Medulla oblongata (tissue), 1 donor: ENCODE measurements at regions not wholly inside any gene's neighbourhood (a gene's known extent, or its start where the extent isn't known, plus 50 kb on each side); places are given as distances from the start of the nearest gene placed in this dataset.
A peak's percentile ranks its signal among the peaks of the same experiment; 100 is the strongest.

Experiments
- DNase-seq: peaks from one replicate; pipeline ENCODE4 v3.0.0-alpha.2; 2015; ENCODE audit errors: extremely low spot score

DNA sequence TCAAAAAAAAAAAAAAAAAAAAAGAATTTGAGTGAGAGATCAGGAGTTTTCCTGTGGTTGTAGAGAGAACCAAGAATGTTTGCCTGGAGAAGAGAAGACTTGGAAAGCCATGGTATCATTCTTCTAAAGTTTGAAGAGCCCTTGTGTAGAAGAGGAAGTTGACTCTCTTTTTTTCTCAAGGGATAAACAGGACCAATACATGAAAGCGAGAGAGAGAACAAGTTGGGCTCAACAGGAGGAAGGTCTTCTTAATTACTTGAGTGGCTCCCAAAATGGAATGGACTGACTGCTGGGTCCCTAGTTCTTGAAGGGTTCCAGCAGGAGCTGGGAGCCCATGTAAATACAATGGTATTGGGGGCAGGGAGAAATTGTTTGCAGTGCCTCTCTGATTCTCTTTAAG is 173.3 kb upstream of the ADO start:
- no peak for DNase-seq

DNA sequence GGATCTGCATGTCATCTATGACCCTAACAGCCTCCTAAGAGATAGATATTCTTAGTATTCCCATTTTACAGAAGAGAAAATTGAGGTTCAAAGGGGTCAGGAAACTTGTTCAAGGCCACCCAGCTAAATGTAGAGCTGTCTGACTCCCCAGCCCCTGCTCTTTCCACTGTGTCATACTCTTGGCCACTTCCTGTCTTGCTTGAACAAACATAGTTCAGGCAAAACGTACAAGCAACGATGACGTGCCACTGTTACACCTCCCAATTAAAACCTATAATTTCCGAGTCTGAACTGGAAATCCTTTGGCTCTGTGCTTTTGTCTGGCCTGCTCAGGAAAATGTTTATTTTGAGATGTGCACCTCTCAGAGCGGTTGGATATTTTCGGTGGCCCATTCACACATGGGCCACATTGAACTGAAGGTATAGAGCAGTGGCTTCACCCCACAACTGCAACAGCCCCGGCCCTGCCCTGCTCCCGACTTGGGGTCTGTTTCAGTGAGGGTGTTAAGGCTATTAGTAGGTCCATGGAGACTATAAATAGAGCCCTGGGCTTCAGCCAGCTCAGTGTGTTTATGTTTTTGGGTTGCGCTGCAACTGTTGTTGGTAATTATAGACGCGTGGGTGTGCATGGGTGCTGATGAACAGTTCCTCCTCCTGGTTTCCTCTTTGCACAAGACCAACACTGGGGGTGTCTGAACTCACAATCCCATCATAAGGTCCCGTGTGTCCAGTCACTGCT is 172.3 kb upstream of the ADO start:
- DNase-seq = peak; percentile 72

DNA sequence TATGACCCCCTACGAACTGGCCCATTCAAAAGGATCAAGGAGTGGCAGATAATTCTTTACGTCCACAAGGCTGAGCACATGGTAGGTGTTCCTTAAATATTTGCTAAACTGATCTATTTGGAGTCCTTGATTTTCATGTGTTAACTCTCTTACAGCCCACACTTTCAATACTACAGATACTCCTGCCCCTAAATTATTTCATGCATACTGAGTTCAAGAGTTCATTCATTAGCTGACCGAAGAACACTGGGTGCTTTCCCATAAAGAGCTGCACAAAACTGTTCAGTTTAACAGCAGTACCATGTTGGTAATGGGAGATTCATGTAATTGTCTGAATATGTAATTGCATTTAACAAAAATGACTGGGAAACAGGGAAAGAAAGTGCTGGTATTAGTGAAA is 170.5 kb upstream of the ADO start:
- no peak for DNase-seq

DNA sequence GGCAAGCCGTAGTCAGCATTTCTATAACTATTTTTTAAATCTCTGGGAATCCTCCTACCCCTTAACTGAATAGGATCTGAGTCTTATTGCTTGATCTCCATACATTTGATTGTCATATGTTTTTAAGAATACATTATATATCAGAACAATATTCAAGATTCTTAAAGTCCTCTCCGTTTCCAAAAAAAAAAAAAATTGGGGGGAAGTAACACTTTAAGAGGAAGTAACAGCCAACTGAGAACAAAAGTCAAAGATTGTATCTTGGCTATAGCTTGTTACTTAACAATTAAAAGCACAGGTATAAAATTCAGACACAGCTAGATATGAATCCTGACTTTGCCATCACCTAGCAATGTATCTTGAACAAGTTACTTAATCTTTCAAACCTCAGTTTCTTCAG is 169.9 kb upstream of the ADO start:
- no peak for DNase-seq

DNA sequence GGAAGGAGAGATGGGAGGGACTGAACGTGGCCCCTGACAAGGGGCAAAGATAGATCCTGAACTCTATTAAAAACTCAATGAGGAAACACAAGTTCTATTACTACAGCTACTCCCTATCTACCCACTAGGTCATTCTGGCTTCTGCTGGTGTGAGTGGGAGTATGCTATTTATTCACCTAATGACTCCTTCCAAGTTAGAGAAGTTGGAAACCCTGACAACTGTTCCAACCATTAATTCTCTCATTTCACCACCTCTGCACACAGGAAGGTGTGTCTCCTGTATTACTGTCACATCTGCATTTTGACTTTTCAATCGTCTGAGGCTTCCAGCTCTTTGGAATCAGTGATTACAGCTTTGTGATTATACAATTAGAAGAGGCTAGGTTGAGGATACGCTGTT is 169.4 kb upstream of the ADO start:
- no peak for DNase-seq

DNA sequence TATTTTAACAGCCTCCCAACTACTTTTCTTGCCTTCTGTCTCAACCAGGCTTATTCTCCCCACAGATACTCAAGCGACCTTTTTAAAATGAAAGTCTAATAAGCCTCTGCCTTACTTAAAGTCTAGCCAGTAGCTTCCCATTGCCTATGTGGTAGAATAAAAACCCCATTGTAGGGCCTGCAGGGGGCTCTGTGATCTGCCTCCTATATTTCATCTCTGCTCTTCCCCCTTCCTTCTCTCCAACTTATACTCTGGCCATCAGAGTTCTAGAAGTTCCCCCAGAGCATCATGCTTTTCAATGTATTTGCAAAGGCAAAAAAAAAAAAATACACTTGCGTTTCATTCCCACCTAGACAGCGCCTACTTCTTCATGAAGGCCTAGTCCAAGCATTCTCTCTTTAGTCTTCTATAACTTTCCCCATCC is 167.7 kb upstream of the ADO start:
- no peak for DNase-seq

DNA sequence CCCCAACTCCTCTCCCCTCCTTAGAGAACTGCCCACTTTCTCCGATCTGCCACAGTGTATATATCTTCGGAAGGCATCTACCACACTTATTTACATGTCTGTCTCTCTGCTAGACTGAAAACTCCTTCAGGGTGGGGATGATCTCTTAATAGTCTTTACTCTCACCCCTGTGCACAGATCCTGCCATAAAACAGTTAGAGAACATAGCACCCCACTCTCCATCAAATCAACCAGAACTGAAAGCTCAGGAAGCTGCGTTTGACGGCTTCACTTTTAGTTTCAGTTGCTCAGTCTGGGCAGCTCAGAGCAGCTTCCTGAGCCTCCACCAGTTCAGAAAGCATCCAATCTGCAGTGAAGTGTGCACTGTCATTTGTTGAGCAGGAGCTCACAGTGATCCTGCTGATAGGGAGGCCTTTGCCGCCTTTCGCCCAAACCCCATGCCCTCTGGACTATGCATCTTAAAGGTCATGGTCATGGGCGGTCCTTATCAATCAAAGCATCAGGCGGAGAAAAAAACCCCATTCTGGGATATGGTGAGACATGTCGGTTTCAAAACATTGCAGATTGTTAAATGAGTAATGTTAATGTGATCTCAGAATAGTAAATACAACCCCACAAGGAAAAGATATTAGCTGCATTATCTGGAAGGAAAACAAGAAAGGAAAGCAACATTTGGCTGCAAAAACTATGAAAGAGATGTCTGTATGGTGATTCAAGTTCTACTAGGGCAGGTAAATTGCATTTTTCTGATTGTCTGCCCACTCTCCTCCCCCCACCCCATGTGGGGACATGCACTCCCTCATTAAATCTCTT is 167.1 kb upstream of the ADO start:
- peak; percentile 60 for DNase-seq

DNA sequence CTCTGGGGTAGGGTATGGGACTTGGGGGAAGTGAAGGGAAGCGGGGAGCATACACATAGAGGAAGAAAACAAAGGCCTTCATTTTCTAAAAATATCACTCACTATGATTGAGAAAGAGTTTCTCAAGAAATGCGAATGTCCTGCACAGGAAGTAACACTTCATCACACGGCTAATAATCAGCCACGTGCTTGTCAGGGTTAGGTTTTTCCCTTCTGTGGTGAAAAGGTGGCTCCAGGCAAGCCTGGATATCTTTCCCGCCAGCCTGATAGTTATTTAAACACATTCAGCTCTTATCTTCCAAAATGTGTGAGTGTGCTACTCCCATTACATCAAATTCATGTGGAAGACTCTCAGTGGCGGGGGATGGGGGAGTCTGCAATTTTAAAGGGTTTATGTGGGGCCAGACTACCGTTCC is 166.4 kb upstream of the ADO start:
- DNase-seq = peak; percentile 63

DNA sequence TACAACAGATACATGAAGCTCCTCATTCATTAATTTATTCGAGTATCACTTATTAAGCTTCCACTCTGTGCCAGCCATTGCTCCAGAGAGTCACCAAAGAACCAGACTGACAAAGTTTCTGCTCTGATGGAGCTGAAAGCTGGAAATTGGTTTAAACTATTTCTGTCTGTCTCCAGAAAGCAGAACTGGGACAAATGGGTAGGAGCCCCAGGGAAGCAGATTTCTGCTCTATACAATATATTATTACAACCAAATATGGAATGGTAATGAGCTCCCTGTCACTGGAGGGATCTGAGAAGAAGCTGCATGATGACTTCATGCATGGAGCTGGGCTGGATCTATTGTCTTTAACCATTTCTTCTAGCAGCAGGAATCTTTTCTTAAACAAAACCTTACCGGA is 165.4 kb upstream of the ADO start:
- no peak for DNase-seq

DNA sequence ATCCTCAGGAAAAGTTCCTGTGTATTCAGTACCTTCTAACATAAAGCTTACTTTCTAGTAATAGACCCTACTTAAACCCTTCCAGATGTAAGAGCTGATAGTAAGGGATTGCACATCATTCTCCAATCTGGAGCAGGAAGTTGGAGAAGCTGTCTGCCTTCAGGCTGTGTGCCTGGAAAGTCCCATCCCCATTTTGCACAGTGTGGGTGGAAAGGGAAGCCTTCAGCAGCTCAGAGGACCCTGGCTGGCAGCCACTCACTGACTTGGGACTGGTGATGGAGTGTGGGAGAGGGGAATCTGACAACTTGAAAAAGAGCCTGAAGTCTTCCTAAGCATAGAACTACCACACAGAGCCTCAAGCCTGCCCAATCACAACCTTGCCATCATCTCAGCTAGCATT is 164.1 kb upstream of the ADO start:
- no peak for DNase-seq

DNA sequence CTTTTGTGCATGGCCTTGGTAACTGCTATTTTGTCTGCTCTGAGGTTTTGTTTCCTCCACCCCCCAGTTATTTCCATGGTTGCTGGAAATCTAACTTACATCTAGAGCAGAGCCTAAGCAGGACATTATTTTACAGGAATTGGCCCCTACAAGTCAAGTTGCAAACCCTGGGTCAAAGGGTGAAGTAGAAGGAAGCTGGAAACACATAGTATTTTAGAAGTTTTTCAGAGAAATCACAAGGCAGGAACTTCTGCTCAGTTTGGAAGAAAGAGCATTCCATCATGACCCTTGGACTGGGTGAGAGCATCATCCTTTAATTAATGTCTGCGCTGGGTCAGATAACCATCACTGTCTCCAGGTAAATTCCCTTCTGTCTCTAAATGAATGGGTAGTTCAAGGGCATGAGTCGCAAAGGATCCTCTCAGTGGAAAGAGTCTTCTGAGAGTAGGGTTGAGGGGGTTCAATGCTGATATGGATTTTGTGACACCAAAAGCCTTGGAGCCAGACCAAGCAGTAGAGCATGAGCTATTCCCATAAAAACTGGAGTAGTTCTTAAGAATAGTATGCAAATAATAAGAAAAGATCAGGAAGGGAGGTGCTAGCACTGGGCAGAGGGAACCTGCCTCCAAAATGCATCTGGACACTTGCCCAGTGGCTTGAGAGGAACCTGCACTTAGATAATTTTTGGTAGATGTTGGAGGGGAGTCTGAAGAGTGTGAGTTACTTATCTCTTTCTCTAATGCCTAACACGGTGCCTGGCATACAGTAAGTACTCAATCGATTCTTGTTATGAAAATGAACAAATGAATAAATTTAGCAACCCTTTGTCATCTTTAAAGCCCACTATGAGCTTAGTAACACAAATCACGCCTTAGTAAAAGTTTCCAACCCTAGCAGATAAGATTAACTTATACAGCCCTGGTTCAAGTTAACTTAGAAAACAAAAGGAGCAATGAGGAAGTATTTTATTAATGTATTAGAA is 160.6 kb upstream of the ADO start:
- no peak for DNase-seq

DNA sequence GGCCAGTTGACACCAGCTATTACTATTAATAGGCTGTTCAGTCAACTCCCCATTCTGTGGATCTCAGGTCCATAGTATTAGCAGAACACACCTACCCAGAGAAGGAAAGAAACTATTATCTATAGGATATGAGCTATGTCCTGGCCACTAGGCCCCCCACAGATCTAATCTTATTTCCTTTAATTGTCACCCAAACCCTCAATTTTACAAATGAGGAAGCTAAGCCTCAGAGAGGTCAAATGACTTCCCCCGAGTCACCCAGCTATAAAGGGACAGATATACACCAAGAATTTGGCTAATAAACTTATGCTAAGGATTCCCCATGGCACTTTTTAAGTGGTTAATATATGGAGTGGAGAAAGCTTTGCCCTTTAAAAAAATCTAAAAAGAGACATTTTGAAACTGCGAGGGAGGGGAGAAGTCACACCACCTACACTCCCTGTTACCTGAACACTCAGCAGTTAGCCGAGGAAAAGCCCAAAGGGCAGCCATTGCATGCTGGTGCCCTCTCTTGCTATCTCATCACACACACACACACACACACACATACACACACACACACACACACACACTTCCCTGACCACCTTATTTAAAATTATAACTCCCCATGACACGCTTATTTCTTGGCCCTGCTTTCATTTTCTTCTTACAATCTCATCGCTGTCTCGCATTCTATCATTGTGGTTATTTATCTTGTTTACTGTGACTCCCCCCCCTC is 157.0 kb upstream of the ADO start:
- no peak for DNase-seq

DNA sequence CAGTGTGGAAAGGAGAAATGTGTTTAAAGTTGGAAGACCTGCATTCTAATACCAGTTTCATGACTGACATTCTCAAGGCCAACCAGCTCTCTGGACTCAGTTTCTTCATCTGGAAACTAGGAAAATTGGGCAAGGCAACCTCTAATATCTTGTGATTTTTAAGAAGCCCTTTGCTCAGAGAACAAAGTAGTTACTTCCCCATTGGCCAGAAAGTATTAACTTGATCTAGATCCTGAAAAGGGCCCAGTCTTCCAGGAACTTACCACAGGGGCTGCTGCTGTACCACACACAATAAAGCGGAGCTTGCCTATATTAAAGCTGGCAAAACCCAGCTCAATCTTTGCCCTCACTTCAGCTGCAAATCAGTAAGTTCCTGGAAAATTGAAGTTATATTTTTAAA is 155.6 kb upstream of the ADO start:
- DNase-seq = no peak

DNA sequence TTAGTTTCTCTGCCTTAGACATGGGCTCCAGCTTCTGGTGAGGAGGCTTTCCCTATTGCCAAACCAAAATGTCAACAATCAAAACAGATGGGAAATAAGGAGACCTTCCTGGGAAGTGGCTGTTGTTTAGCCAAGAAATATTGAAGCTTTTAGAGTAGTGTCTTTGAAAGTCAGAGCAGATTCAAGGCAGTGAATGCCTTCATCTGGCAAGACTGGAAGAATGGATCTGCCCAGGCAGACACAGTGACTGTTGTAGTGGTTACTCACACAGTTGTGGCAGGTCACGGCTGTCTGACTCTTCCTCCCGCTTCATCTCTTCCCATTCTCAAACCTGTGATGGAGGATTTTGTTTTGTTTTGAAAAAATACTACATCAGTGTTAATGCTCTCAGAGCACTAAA is 154.1 kb upstream of the ADO start:
- DNase-seq = no peak

DNA sequence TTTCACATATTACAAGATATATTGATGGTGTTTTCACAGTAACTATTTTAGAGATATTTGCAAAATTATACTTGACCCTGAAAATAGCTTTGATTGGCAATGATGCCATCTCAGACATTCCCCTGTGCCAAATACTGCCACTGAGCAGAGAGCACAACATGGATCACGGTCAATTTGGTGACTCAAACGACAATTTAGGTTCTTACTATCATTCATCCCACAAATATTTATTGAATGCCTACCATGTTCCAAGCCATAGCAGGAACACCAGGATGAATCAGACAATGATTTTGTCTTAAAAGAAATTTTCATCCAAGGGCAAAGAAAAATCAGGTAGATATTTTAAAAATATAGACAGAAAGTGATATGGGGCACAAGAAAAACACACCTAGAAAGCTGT is 153.2 kb upstream of the ADO start:
- no peak for DNase-seq

DNA sequence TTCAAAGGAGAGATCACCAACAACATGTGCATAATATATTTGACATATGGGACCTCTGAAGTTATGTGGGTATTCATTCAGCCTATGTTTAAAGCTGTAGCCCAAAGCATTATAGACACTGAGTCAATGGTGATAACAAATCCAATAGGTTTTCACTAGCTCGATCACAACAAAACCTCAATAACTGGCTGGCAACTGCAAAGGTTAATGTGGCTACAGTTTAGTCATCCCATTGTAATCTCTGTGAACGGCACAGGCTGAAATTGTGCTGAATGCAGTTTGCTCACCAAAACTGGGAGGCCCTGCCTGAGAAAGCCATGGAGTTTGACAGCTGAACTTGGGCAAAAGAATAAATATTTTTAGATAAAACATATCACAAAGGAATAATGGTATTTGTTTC is 152.4 kb upstream of the ADO start:
- no peak for DNase-seq

DNA sequence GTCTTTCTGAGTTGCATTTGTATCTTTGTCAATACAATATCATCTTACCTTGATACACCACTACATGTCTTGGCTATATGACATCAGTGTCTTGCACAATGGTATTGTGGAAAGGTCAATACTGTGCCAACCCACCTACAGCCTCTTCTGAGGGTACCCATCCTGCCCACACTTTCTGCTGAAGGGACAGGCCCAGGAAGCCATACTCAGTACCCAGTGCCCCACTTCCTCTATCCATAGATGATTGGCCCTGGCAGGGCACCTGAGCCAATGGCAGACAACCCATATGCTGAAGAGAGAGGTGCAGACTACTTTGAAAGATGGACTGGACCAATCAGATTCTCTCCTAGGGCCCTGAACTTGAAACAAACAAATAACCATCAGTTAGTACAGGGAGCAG is 152.0 kb upstream of the ADO start:
- DNase-seq = no peak

DNA sequence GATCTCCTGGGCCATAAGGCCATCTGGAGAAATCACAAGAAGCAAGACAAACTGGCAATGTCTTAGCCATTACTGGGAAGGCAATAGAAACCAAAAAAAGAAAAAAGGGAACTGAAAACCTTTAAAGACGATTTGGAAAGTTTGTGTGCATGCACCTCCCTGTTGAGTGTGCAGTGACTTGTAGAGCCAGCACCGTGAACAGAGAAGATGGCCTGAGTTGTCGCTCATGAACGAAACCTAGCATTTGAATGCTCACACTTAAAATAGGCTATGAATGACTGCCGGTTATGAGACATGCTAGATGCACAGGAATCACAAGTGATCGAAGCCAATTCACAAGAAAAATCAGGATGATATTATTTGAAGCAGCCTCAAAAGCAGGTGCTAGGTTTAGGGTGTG is 151.3 kb upstream of the ADO start:
- peak; percentile 50 for DNase-seq

DNA sequence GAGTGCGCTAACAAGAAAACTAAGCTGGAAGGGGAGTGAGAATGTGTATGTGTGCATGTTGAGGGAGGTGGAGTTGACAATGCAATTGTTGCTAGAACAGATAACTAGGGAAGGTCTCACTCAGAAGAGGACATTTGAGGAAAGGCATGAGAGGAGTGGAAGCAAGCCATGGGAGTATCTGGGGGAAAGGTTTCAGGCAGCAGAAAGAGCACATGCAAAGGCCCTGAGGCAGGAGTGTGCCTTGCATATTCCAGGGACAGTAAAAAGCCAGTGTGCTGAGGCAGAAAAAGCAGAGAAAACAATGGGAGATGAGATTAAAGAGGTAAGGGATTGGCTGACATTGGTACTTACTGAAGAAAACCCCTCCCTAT is 149.6 kb upstream of the ADO start:
- DNase-seq = no peak

DNA sequence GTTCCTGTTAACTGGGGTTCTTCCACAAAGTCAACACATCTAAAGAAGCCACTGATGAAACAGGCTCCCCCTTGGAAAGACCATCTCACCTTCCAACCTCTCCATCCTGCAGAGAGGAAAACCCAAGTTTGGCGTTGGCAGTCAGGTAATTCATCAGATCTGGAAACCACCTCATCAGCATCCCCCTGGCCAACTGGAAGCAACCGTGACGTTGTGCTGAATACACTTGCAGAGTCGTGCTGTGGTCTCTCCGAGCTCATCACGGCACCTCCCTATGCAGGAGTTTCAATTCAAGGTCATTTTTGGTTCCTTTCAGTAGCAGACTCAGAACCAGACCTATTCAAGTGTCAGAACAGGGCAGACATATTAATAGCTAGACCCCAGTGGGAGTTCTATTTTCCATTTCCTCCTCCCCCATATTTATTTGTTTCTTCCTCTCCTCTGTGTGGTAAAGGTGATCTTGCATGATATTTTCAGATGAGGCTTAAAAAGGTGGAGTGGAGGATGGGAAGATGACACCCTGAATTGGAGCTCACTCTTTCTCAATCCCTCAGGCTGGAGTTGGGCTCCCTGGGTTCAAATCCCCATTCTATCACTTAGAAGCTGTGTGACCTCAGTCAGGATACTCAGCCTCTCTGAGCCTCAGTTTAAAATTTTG is 149.1 kb upstream of the ADO start:
- DNase-seq = no peak

DNA sequence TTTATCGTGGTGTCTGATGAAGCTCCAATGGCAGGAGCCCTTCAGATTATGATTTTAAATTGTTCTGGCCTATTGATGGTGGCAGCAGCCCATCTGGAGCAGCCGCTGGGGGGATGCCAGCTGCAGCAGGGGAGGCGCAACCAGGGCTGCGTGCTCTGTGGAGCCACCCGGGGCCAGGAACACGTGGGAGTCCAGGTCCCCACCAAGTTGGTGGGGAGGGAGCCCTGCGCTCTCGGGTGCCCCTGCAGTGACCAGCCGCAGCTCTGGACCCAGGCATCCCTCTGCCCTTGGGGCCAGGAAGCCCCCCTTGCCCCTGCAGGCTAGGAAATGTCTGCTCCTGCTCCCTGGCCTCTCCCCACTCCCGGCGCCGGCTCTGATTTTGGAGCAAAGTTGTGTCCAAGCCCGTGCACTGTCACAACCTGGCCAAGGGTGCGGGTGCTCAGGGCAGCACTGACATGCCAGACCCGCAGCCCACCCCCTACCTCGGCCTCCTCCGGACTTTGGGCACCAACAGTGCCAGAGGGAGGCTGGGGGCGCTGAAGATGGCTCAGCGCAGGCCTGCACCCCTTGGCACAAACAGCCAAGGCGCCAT is 147.2 kb upstream of the ADO start:
- no peak for DNase-seq
